MM.1S (cell line): ENCODE measurements at regions not wholly inside any gene's neighbourhood (a gene's known extent, or its start where the extent isn't known, plus 50 kb on each side); places are given as distances from the start of the nearest gene placed in this dataset.

Experiments used
- DNase-seq: peaks from one replicate; pipeline ENCODE4 v3.0.0-alpha.2; 2015
- H2AFZ ChIP-seq: fragments of 300-600 bp; sonication (generic); 2 replicates; pipeline ENCODE4 v1.6.0; 2016; ENCODE audit warnings: antibody characterized with exemption, low read length
- H3F3A ChIP-seq: fragments of 300-600 bp; sonication (generic); 2 replicates; pipeline ENCODE4 v1.6.1; 2016; ENCODE audit warnings: mild to moderate bottlenecking, antibody characterized with exemption, low read length, moderate library complexity, mixed read lengths; ENCODE audit not compliant: insufficient read depth
- H3K27ac ChIP-seq: fragments of 300-600 bp; sonication (generic); 2 replicates; pipeline ENCODE4 v1.5.1; 2016; ENCODE audit warnings: mild to moderate bottlenecking, low read length
- H3K27me3 ChIP-seq: fragments of 300-600 bp; sonication (generic); replicated peaks from 2 replicates; pipeline ENCODE4 v1.6.0; 2016; ENCODE audit warnings: low read length; ENCODE audit not compliant: insufficient read depth
- H3K36me3 ChIP-seq: fragments of 300-600 bp; sonication (generic); replicated peaks from 2 replicates; pipeline ENCODE4 v1.6.1; 2016; ENCODE audit warnings: mild to moderate bottlenecking, low read length, mixed read lengths; ENCODE audit not compliant: insufficient read depth
- H3K4me1 ChIP-seq: fragments of 300-600 bp; sonication (generic); 2 replicates; pipeline ENCODE4 v1.6.1; 2016; ENCODE audit warnings: low read length, mixed read lengths
- H3K4me2 ChIP-seq: fragments of 300-600 bp; sonication (generic); 2 replicates; pipeline ENCODE4 v1.6.0; 2016; ENCODE audit warnings: low read depth, low read length
- H3K4me3 ChIP-seq: fragments of 300-600 bp; sonication (generic); 2 replicates; pipeline ENCODE4 v1.5.1; 2016; ENCODE audit warnings: low read length, mixed read lengths
- H3K79me2 ChIP-seq: fragments of 300-600 bp; sonication (generic); 2 replicates; pipeline ENCODE4 v1.6.1; 2016; ENCODE audit warnings: mixed run types, low read length, mixed read lengths
- H3K9ac ChIP-seq: fragments of 300-600 bp; sonication (generic); 2 replicates; pipeline ENCODE4 v1.6.1; 2016; ENCODE audit warnings: low read length, mixed read lengths
- H3K9me2 ChIP-seq: fragments of 300-600 bp; sonication (generic); replicated peaks from 2 replicates; pipeline ENCODE4 v1.6.1; 2016; ENCODE audit warnings: mild to moderate bottlenecking, low read length, mixed read lengths; ENCODE audit not compliant: insufficient read depth
- H3K9me3 ChIP-seq: fragments of 300-600 bp; sonication (generic); replicated peaks from 2 replicates; pipeline ENCODE4 v1.6.1; 2016; ENCODE audit warnings: mild to moderate bottlenecking, low read length, mixed read lengths; ENCODE audit not compliant: insufficient read depth
- H4K20me1 ChIP-seq: fragments of 300-600 bp; sonication (generic); 2 replicates; pipeline ENCODE4 v1.6.1; 2016; ENCODE audit warnings: mild to moderate bottlenecking, low read length, moderate library complexity, mixed read lengths; ENCODE audit not compliant: insufficient read depth
- CTCF ChIP-seq: fragments of 300-600 bp; sonication (generic); IDR thresholded peaks from 2 replicates; pipeline ENCODE4 v1.5.1; 2016; ENCODE audit warnings: antibody characterized with exemption, low read length, mixed read lengths
- EZH2 ChIP-seq: fragments of 300-600 bp; sonication (generic); optimal IDR thresholded peaks from 2 replicates; pipeline ENCODE3; 2017; ENCODE audit warnings: low read depth, mild to moderate bottlenecking, antibody characterized with exemption, low read length, mixed read lengths
- EZH2phosphoT487 ChIP-seq: fragments of 300-600 bp; sonication (generic); IDR thresholded peaks from 2 replicates; pipeline ENCODE4 v1.6.1; 2018; ENCODE audit warnings: antibody characterized with exemption, low read length

GRCh38 chr13:84487752-84488151 lies 605.5 kb upstream of the SLITRK1 start:
- H3F3A ChIP-seq = no peaks in the 10 kb centered on the region
- no peak overlapping the region for H2AFZ ChIP-seq
- H3K4me3 ChIP-seq = no peak overlapping the region
- no peaks in the 10 kb centered on the region for H3K9me3 ChIP-seq
- H4K20me1 ChIP-seq = no peaks in the 10 kb centered on the region
- no peaks in the 10 kb centered on the region for H3K27me3 ChIP-seq
- H3K9me2 ChIP-seq = no peaks in the 10 kb centered on the region
- H3K4me1 ChIP-seq = no peaks in the 10 kb centered on the region
- H3K36me3 ChIP-seq = no peaks in the 10 kb centered on the region
- no peak overlapping the region for H3K9ac ChIP-seq
- no peak for TF ChIP-seq EZH2
- no peak for TF ChIP-seq EZH2phosphoT487
- no peak for TF ChIP-seq CTCF
- H3K27ac ChIP-seq = no peak overlapping the region
- no peaks in the 10 kb centered on the region for H3K79me2 ChIP-seq
- no peak overlapping the region for H3K4me2 ChIP-seq
- DNase-seq = no peak

- no peak overlapping the region for H3K27ac ChIP-seq
- H3F3A ChIP-seq = no peaks in the 10 kb centered on the region
- no peaks in the 10 kb centered on the region for H3K27me3 ChIP-seq
- H2AFZ ChIP-seq = no peak overlapping the region
- H3K79me2 ChIP-seq = no peaks in the 10 kb centered on the region
- TF ChIP-seq CTCF (no peak), EZH2 (no peak), EZH2phosphoT487 (no peak)
- H4K20me1 ChIP-seq = no peaks in the 10 kb centered on the region
- no peak for DNase-seq
- no peak overlapping the region for H3K4me3 ChIP-seq
- H3K36me3 ChIP-seq = no peaks in the 10 kb centered on the region
- H3K4me1 ChIP-seq = no peaks in the 10 kb centered on the region
- no peaks in the 10 kb centered on the region for H3K9me3 ChIP-seq
- H3K9ac ChIP-seq = no peak overlapping the region
- H3K9me2 ChIP-seq = no peaks in the 10 kb centered on the region
- no peak overlapping the region for H3K4me2 ChIP-seq
Measured at GRCh38 chr13:84481958-84482357, 599.7 kb upstream of the SLITRK1 start.

DNA sequence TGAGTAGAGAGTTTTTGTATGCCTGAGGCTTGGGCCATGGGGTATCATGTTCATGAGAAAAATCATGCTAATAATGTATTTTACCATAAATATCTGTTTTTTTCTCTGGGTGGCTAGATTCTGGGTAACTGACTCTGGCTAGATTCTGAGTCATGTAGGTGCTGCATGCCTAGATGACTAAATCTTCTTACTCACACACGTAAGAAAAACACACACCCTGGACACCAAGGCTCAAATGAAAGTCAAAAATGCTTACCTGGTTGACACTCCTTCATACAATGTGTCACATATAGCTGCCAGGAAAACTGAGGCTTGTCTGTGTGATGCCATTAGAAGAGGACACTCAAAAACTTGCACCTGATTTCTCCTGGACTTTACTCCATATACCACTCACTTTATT lies 597.4 kb upstream of the SLITRK1 start:
- no peak for DNase-seq
- Histone ChIP-seq H4K20me1 (no peaks in the 10 kb centered on the region), H3K4me1 (no peaks in the 10 kb centered on the region), H2AFZ (no peak overlapping the region), H3K27me3 (no peaks in the 10 kb centered on the region), H3K9ac (no peak overlapping the region), H3K4me2 (no peak overlapping the region), H3K27ac (no peak overlapping the region), H3F3A (no peaks in the 10 kb centered on the region), H3K9me3 (no peaks in the 10 kb centered on the region), H3K4me3 (no peak overlapping the region), H3K36me3 (no peaks in the 10 kb centered on the region), H3K79me2 (no peaks in the 10 kb centered on the region), H3K9me2 (no peaks in the 10 kb centered on the region)
- TF ChIP-seq CTCF (no peak), EZH2phosphoT487 (no peak), EZH2 (no peak)

DNA sequence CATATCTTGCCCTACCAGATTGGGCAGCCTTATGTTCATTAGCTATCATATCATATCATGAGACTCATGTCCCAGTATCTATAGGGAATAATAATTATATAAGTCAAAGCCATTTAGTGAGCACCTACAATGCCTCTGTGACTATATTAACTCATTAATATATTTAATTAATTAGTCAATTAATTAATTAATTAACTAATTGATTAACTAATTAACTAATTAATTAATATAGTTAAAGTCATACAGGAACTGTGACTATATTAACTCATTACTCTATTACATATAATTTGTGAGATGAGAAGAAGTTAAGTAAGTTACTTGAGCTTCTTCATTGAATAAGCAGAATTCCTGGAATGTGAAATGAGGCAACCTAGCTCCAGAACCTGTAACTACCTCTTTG lies 588.3 kb upstream of the SLITRK1 start:
- no peak overlapping the region for H2AFZ ChIP-seq
- H3K27me3 ChIP-seq = no peaks in the 10 kb centered on the region
- H3K36me3 ChIP-seq = no peaks in the 10 kb centered on the region
- H3K4me3 ChIP-seq = no peak overlapping the region
- DNase-seq = no peak
- H3K27ac ChIP-seq = no peak overlapping the region
- H3K4me1 ChIP-seq = no peaks in the 10 kb centered on the region
- no peaks in the 10 kb centered on the region for H3K79me2 ChIP-seq
- no peaks in the 10 kb centered on the region for H3K9me2 ChIP-seq
- no peaks in the 10 kb centered on the region for H3K9me3 ChIP-seq
- TF ChIP-seq EZH2phosphoT487 = no peak
- TF ChIP-seq CTCF = no peak
- TF ChIP-seq EZH2 = no peak
- no peaks in the 10 kb centered on the region for H3F3A ChIP-seq
- H3K4me2 ChIP-seq = no peak overlapping the region
- no peak overlapping the region for H3K9ac ChIP-seq
- no peaks in the 10 kb centered on the region for H4K20me1 ChIP-seq
